HEK293 (cell line): ENCODE measurements at regions not wholly inside any gene's neighbourhood (a gene's known extent, or its start where the extent isn't known, plus 50 kb on each side); places are given as distances from the start of the nearest gene placed in this dataset.
A peak's percentile ranks its signal among the peaks of the same experiment; 100 is the strongest.

Experiments
- CTCF ChIA-PET: fragments of 350-600 bp; formaldehyde crosslinking; extraction: SDS; loops from one replicate; lab custom pipeline; 2021; ENCODE audit warnings: antibody characterized with exemption; lab: Yijun Ruan, JAX
- POLR2A ChIA-PET: fragments of 300-600 bp; formaldehyde crosslinking; extraction: SDS; loops from one replicate; lab custom pipeline; 2020; ENCODE audit warnings: antibody characterized with exemption, inconsistent platforms; lab: Yijun Ruan, JAX
- H3K27ac ChIP-seq: fragments of 200-500 bp; sonication (Bioruptor generic); 2 replicates; pipeline ENCODE4 v1.5.1; 2014; ENCODE audit warnings: low read depth, low read length, control low read depth, inconsistent platforms; ENCODE audit errors: extremely low read depth
- H3K36me3 ChIP-seq, 2 experiments: fragments of 200-500 bp in 1 of 2; sonication (Bioruptor generic) in 1 of 2; 1 replicate in 1 of 2; 2 replicates in 1 of 2; pipeline ENCODE4 v1.5.1; 2014 to 2017; ENCODE audit warnings: inconsistent platforms in 2 of 2, low read length in 2 of 2; ENCODE audit not compliant: control insufficient read depth in 2 of 2, insufficient read depth in 1 of 2
- H3K4me1 ChIP-seq: fragments of 200-500 bp; sonication (Bioruptor generic); 2 replicates; pipeline ENCODE4 v1.5.1; 2014; ENCODE audit warnings: mild to moderate bottlenecking, low read length, inconsistent platforms; ENCODE audit not compliant: control insufficient read depth, insufficient read depth
- H3K4me3 ChIP-seq: 2 replicates; pipeline ENCODE4 v1.5.1; 2011; ENCODE audit warnings: low read depth, mild to moderate bottlenecking, control low read depth, low read length, moderate library complexity
- H3K9me3 ChIP-seq: fragments of 200-500 bp; sonication (Bioruptor generic); 2 replicates; pipeline ENCODE4 v1.5.1; 2014; ENCODE audit warnings: low read depth, low read length, inconsistent platforms; ENCODE audit not compliant: control insufficient read depth, insufficient read depth
- GLIS1 ChIP-seq: fragments of 450-650 bp; formaldehyde crosslinking; IDR thresholded peaks from 2 replicates; pipeline ENCODE4 v1.5.1; 2016; ENCODE audit warnings: missing biosample characterization, missing genetic modification characterization
- MYNN ChIP-seq: fragments of 450-650 bp; formaldehyde crosslinking; IDR thresholded peaks from 2 replicates; pipeline ENCODE4 v1.5.1; 2016; ENCODE audit warnings: missing biosample characterization, missing genetic modification characterization, borderline replicate concordance
- ZNF112 ChIP-seq: fragments of 450-650 bp; formaldehyde crosslinking; IDR thresholded peaks from 2 replicates; pipeline ENCODE4 v1.5.0; 2017; ENCODE audit warnings: missing biosample characterization, missing genetic modification characterization
- ZNF140 ChIP-seq: fragments of 450-650 bp; formaldehyde crosslinking; IDR thresholded peaks from 2 replicates; pipeline ENCODE4 v1.5.1; 2016; ENCODE audit warnings: missing biosample characterization, missing genetic modification characterization
- ZNF23 ChIP-seq: fragments of 450-650 bp; formaldehyde crosslinking; IDR thresholded peaks from 2 replicates; pipeline ENCODE4 v1.5.1; 2016; ENCODE audit warnings: missing biosample characterization, missing genetic modification characterization, borderline replicate concordance
- ZNF335 ChIP-seq: fragments of 450-650 bp; formaldehyde crosslinking; conservative IDR thresholded peaks from 2 replicates; pipeline ENCODE4 v1.5.1; 2016; ENCODE audit warnings: missing biosample characterization, missing genetic modification characterization
- ZNF423 ChIP-seq: fragments of 450-650 bp; formaldehyde crosslinking; IDR thresholded peaks from 2 replicates; pipeline ENCODE4 v1.5.1; 2016; ENCODE audit warnings: missing biosample characterization, missing genetic modification characterization
- ZNF623 ChIP-seq: fragments of 450-650 bp; formaldehyde crosslinking; IDR thresholded peaks from 2 replicates; pipeline ENCODE4 v1.5.1; 2016; ENCODE audit warnings: missing biosample characterization, missing genetic modification characterization
- ZNF639 ChIP-seq: fragments of 450-650 bp; formaldehyde crosslinking; IDR thresholded peaks from 2 replicates; pipeline ENCODE4 v1.5.1; 2016; ENCODE audit warnings: missing biosample characterization, missing genetic modification characterization
- ZNF654 ChIP-seq: fragments of 450-650 bp; formaldehyde crosslinking; IDR thresholded peaks from 2 replicates; pipeline ENCODE4 v1.5.1; 2016; ENCODE audit warnings: low read depth, missing biosample characterization, missing genetic modification characterization
- ZNF76 ChIP-seq: fragments of 450-650 bp; formaldehyde crosslinking; IDR thresholded peaks from 2 replicates; pipeline ENCODE4; 2016; ENCODE audit warnings: low read depth, missing biosample characterization, missing genetic modification characterization, borderline replicate concordance
- ZNF785 ChIP-seq: fragments of 450-650 bp; formaldehyde crosslinking; IDR thresholded peaks from 2 replicates; pipeline ENCODE4 v1.5.1; 2016; ENCODE audit warnings: missing biosample characterization, missing genetic modification characterization
- ZNF792 ChIP-seq: fragments of 450-650 bp; formaldehyde crosslinking; IDR thresholded peaks from 2 replicates; pipeline ENCODE4 v1.5.1; 2016; ENCODE audit warnings: missing biosample characterization, missing genetic modification characterization
- ZNF830 ChIP-seq: fragments of 450-650 bp; IDR thresholded peaks from 2 replicates; pipeline ENCODE4 v1.5.0; 2018; ENCODE audit warnings: missing biosample characterization, missing genetic modification characterization, low read depth, mild to moderate bottlenecking, moderate library complexity
- TF ChIP-seq, protein P1 (sequence below): fragments of 450-650 bp; formaldehyde crosslinking; IDR thresholded peaks from 2 replicates; pipeline ENCODE4 v1.5.1; 2016; ENCODE audit warnings: missing biosample characterization, missing genetic modification characterization

- POLR2A ChIA-PET, result no interaction called here
- no peak for TF ChIP-seq ZNF23
- TF ChIP-seq ZNF792 (tag by site-specific recombination), result no peak
- TF ChIP-seq ZNF76 (tag by site-specific recombination), result no peak
- TF ChIP-seq ZNF830 (tag by site-specific recombination), result no peak
- TF ChIP-seq, protein P1, sequence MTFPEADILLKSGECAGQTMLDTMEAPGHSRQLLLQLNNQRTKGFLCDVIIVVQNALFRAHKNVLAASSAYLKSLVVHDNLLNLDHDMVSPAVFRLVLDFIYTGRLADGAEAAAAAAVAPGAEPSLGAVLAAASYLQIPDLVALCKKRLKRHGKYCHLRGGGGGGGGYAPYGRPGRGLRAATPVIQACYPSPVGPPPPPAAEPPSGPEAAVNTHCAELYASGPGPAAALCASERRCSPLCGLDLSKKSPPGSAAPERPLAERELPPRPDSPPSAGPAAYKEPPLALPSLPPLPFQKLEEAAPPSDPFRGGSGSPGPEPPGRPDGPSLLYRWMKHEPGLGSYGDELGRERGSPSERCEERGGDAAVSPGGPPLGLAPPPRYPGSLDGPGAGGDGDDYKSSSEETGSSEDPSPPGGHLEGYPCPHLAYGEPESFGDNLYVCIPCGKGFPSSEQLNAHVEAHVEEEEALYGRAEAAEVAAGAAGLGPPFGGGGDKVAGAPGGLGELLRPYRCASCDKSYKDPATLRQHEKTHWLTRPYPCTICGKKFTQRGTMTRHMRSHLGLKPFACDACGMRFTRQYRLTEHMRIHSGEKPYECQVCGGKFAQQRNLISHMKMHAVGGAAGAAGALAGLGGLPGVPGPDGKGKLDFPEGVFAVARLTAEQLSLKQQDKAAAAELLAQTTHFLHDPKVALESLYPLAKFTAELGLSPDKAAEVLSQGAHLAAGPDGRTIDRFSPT (tag by site-specific recombination), result no peak
- no peak for TF ChIP-seq ZNF112 (tag by site-specific recombination)
- TF ChIP-seq ZNF623, result no peak
- no peak for TF ChIP-seq ZNF423
Measured at GRCh38 chr4:15237648-15238230, 190.1 kb upstream of the C1QTNF7 start.

DNA sequence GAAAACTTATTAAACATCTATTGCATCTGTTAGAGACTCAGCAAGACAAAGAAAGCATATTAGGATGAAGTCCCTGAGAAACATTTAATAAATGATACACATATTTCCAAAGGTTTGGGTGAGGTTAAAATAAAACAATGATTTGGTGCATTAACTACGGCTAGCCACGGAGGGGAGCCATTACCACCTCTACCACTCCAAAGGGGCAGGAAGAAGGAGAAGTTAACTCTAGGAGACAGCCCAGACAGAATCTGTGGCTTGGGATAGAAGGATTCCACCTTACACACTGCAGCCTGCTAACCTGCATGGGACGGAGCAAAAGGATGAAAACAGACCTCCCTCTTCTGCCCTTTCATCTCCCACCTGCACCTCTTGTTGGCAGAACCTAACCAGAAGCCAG lies 189.1 kb upstream of the C1QTNF7 start:
- TF ChIP-seq ZNF140 (tag by site-specific recombination) (no peak), ZNF654 (tag by site-specific recombination) (peak; percentile 48)
- TF ChIP-seq, all 188 proteins: peak for 1
- CTCF ChIA-PET, result interaction anchor here (0.7 to 2.1 kb wide), 7 partner anchors 10 to 219 kb away, joined by 3 to 8 read pairs (median 4); no protein-coding TSS in a partner anchor

More at GRCh38 chr4:15237648-15238230, 190.1 kb upstream of the C1QTNF7 start:
- CTCF ChIA-PET, result interaction anchor here (0.5 to 2.1 kb wide), 9 partner anchors 11 to 1428 kb away, joined by 3 to 8 read pairs (median 3); no protein-coding TSS in a partner anchor
- H3K9me3 ChIP-seq, result no peaks in the 10 kb centered on the region
- no peak overlapping the region for H3K27ac ChIP-seq
- no peak overlapping the region for H3K4me3 ChIP-seq
- H3K4me1 ChIP-seq, result no peaks in the 10 kb centered on the region
- H3K36me3 ChIP-seq, result no peaks in the 10 kb centered on the region

DNA sequence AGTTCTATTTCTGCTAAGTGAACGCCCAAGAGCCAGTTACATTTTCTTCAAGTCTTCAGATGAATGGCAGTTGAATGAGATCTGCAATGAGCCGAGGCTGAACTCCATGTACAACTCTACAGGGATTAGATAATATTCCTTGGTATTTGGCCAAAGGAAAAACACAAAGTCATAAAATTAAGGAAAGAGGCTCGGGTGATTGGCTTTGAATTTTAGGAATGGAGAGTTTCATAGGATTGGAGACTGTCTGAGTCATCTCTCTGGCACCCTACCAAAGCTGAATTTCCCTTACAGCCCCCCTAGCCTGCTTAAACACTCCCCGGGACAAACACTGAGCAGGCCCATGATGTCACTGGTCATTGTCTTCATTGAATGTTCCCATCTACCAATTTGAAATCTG lies 188.0 kb upstream of the C1QTNF7 start:
- Histone ChIP-seq H3K4me1 (no peaks in the 10 kb centered on the region), H3K4me3 (no peak overlapping the region), H3K9me3 (no peaks in the 10 kb centered on the region), H3K27ac (no peak overlapping the region), H3K36me3 (no peaks in the 10 kb centered on the region)
- TF ChIP-seq, protein P1 (tag by site-specific recombination), result 0 out of 2 replicates have a peak, but pooled peaks have one; percentile 23
- TF ChIP-seq ZNF785 (tag by site-specific recombination) (no peak), GLIS1 (tag by site-specific recombination) (peak; percentile 68), ZNF335 (no peak), ZNF639 (tag by site-specific recombination) (no peak), MYNN (no peak)
- ChIA-PET CTCF (interaction anchor here (0.5 to 1.9 kb wide), 2 partner anchors 218 to 673 kb away, joined by 3 to 7 read pairs; no protein-coding TSS in a partner anchor), POLR2A (no interaction called here)

More for the DNA sequence above, 189.1 kb upstream of the C1QTNF7 start:
- Histone ChIP-seq H3K36me3 (no peaks in the 10 kb centered on the region), H3K4me1 (no peaks in the 10 kb centered on the region), H3K27ac (no peak overlapping the region), H3K4me3 (no peak overlapping the region), H3K9me3 (no peaks in the 10 kb centered on the region)
- POLR2A ChIA-PET, result no interaction called here
